Adrenal gland (tissue), 5 donors: ENCODE measurements at regions not wholly inside any gene's neighbourhood (a gene's known extent, or its start where the extent isn't known, plus 50 kb on each side); places are given as distances from the start of the nearest gene placed in this dataset.

Source experiments
- POLR2A ChIP-seq, 2 donors: fragments of 450-650 bp; IDR thresholded peaks; one replicate each; pipeline ENCODE4 v1.6.1; 2017; ENCODE audit warnings: antibody characterized with exemption in 2 of 2, mild to moderate bottlenecking in 2 of 2, moderate library complexity in 1 of 2
- TF ChIP-seq, protein P1 (sequence below), 6 experiments: fragments of 450-650 bp in 4 of 6; fragments of 200-600 bp in 2 of 6; sonication (generic) in 1 of 6; IDR thresholded peaks; 1 replicate in 5 of 6; 2 replicates in 1 of 6; pipeline versions ENCODE4 v1.5.1 to v1.8.0; 2016 to 2021; ENCODE audit warnings: antibody characterized with exemption in 6 of 6, mild to moderate bottlenecking in 2 of 6, moderate library complexity in 1 of 6
- donor health status: DM: no; HTN: no; CAD: no.

DNA sequence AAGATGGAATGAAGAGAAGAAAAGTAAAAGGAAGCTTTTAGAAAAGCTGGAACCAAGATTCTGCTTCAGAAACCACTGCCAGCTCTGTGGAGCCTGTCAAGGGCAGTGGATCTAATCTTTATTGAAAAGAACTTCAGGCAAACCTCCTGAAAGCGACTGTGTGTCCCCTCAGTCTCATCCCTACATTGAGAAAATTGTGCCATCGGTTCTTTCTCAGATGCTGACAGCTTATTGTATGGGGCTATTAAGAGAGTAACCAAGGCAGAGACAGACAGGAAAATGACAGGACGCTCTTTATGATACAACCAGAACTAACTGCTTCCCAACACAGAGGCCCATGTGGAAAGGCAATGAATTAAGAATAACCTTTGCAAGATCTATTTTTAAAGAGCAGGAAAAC lies 763.2 kb upstream of the CHAC2 start:
- TF ChIP-seq, protein P1, sequence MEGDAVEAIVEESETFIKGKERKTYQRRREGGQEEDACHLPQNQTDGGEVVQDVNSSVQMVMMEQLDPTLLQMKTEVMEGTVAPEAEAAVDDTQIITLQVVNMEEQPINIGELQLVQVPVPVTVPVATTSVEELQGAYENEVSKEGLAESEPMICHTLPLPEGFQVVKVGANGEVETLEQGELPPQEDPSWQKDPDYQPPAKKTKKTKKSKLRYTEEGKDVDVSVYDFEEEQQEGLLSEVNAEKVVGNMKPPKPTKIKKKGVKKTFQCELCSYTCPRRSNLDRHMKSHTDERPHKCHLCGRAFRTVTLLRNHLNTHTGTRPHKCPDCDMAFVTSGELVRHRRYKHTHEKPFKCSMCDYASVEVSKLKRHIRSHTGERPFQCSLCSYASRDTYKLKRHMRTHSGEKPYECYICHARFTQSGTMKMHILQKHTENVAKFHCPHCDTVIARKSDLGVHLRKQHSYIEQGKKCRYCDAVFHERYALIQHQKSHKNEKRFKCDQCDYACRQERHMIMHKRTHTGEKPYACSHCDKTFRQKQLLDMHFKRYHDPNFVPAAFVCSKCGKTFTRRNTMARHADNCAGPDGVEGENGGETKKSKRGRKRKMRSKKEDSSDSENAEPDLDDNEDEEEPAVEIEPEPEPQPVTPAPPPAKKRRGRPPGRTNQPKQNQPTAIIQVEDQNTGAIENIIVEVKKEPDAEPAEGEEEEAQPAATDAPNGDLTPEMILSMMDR (IDR thresholded peaks at IDR 0.05) = no peak
- TF ChIP-seq POLR2A (IDR thresholded peaks at IDR 0.05) = no peak
